ENCODE measurements at regions not wholly inside any gene's neighbourhood (a gene's known extent, or its start where the extent isn't known, plus 50 kb on each side); places are given as distances from the start of the nearest gene placed in this dataset.

DNA sequence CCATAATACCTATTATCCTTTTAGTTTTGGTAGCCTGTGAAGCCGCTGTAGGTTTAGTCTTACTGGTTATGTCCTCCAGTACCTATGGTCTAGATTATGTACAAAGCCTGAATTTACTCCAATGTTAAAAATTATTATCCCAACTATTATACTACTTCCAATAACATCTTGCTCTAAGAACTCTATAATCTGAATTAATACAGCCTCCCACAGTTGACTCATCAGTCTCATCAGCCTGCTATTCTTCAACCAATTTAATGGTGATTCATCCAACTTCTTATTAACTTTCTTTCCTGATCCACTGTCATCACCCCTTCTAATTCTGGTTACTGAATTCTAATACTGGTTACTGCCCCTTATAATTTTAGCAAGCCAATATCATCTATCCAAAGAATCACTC, 370.3 kb upstream of the OPRM1 start:
- no peak for TF ChIP-seq TAF1 (IDR thresholded peaks at IDR 0.05; ENCODE audit: low read depth, low read length)
- no peak for TF ChIP-seq RAD21 (IDR thresholded peaks at IDR 0.05 in 1 of 2, conservative IDR thresholded peaks at IDR 0.05 in 1 of 2; ENCODE audit: low read depth in 2 of 2, low read length in 2 of 2)
- TF ChIP-seq SAP30 (IDR thresholded peaks at IDR 0.05; ENCODE audit: insufficient read depth, insufficient replicate concordance, low read length), result no peak
- TF ChIP-seq, protein P1, sequence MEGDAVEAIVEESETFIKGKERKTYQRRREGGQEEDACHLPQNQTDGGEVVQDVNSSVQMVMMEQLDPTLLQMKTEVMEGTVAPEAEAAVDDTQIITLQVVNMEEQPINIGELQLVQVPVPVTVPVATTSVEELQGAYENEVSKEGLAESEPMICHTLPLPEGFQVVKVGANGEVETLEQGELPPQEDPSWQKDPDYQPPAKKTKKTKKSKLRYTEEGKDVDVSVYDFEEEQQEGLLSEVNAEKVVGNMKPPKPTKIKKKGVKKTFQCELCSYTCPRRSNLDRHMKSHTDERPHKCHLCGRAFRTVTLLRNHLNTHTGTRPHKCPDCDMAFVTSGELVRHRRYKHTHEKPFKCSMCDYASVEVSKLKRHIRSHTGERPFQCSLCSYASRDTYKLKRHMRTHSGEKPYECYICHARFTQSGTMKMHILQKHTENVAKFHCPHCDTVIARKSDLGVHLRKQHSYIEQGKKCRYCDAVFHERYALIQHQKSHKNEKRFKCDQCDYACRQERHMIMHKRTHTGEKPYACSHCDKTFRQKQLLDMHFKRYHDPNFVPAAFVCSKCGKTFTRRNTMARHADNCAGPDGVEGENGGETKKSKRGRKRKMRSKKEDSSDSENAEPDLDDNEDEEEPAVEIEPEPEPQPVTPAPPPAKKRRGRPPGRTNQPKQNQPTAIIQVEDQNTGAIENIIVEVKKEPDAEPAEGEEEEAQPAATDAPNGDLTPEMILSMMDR (IDR thresholded peaks at IDR 0.05; ENCODE audit: control extremely low read depth in 1 of 3, insufficient read depth in 1 of 3, low read depth in 1 of 3, low read length in 3 of 3), result no peak
- TF ChIP-seq CHD2 (IDR thresholded peaks at IDR 0.05; ENCODE audit: low read length), result no peak
